HG02973 (cell line): ENCODE measurements at regions not wholly inside any gene's neighbourhood (a gene's known extent, or its start where the extent isn't known, plus 50 kb on each side); places are given as distances from the start of the nearest gene placed in this dataset.

ENCODE experiments used
- ATAC-seq: cut with Tn5 transposase; IDR thresholded peaks from one replicate; pipeline ENCODE4 v1.9.1; 2021; ENCODE audit warnings: moderate library complexity; ENCODE audit not compliant: unreplicated experiment

DNA sequence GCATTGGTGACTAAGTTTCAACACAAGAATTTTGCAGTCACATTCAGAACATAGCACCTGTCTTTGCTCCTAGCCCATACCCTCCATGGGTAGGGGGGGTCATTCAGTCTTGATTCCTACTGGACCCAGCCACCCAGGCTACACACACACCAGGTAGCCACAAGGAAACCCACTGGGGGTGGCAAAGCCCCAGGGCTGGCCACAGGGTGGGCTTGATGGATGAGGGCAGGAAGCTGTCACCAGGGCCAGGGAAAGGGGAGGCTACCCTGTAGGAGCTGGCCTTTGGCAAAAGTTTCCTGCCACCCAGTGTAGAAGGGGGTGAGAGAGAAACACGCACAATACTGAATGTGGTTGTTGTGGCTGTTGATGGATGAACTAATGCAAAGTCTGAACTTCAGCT, 74.5 kb upstream of the NKX1-1 start:
- ATAC-seq = no peak

DNA sequence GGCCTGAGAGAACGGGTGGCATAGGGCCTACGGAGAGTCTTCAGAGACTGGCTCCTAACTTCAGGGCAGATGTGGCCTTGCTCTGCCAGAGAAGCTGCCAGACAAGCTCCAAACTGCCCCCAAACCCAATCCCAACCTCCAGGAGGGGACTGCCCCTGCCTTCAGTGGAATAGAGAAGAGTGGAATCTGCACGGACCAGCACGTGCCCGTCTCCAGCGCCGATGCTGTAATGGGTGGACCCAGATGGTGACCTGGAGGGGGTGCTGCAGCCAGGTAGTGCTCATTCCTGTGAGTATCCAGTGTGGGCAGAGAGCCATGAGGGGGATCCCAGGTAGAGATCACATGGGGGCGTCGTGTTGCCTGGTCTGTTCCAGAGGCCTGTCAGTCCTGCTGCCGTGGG, 73.2 kb upstream of the NKX1-1 start:
- no peak for ATAC-seq

DNA sequence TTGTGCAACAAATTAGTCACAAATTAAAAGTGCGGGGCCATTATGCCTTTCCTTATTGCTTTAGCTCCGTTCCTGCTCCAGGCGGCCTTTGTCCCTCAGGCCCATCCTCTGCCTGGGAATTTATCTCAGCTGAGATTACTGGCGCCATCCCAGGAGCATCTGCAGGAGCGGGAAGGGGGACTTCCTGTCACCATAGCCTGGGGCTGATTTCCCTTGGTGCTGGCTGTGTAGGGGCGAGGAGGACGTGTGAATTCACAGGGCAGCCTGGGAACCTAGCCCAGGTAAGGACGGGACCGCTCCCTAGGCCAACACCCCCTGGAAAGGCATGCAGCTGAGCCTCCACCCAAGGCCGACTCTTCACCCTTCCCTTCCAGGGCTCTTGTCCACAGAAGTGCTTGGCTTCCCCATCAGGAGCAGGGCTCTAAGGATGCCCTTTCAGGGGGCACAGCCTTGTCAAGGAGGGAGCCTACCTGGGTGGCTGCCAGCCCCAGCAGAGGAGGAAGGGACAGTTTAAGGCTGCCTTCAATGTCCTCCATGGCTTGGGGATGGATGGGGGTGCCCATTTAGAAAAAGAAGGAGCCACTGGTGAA, 72.6 kb upstream of the NKX1-1 start:
- ATAC-seq = no peak

DNA sequence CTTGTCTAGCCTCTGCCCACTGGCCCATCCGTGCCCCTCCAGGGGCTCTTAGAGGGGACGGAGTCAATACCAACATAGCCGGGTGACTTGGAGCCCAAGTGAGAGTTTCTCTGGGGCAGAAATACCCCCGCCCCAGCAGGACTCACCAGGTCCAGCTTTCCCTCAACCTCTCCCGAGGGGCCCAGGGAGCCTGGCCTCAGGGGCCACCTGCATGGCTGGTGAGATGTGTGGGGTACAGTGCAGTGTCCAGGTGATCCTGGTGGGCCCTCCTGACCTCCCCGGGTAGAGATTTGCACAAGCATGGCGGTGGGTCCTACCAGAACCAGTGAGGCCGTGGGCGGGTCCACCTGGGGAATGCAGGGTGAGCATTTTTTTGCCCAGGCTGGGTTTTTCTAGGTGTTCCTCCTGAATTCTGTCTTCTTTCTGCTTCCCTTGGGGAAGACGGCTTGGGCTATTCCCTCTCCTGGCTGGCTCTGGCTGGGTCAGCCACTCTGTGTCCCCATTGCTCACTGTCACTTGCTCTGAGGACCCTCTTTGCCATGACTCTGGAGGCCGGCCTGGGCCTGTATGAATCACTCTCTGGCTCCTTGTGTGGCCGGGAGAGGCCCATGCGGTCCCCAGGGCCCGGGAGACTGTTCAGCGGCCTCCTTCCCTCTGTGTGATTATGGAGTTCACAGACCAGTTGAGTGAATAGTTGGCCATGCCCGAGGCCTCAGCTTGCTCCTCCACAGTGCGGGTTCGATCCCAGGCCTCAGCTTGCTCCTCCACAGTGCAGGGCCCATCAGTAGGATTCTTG, 71.0 kb upstream of the NKX1-1 start:
- no peak for ATAC-seq

DNA sequence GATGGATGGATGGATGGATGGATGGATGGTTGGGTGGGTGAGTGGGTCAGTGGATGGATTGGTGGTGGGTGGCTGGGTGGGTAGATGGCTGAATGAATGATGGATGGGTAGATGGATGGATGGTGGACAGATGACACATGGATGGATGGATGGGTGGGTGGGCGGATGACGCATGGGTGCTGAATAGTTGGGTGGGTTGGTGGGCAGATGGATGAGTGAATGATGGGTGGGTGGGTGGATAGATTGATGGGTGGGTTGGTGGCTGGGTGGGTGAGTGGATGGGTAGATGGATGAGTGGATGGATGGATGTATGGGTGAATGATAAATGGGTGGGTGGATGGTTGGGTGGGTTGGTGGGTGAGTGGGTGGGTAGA, 69.9 kb upstream of the NKX1-1 start:
- ATAC-seq = no peak

DNA sequence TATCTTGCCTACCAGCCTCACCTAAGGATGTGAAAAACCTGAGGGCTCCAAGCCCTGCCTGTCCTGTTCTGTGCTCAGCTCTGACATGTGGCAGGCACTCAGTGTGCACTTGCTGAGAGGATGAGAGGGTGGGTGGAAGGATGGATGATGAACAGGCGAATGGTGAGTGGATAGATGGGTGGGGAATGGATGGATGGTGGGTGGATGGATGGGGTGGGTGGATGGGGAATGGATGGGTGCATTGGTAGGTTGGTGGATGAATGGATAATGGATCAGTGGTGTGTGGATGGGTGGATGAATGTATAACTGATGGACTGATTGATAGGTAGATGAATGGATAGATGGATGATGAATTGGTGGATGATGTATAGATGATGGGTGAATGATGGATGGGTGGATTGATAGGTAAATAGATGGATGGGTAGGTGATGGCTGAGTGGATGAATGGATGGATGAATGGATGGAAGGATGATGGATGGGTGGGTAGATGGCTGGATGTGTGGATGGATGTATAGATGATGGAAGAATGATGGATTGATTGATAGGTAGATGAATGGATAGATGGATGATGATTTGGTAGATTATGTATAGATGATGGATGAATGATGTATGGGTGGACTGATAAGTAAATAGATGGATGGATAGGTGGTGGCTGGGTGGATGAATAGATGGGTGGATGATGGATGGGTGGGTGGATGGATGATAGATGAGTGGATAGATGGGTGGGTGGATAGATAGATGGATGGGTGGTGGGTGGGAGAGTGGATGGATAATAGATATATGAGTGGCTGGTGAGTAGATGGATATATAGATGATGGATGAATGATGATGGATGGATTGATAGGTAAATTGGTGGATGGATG, 69.3 kb upstream of the NKX1-1 start:
- ATAC-seq = no peak

DNA sequence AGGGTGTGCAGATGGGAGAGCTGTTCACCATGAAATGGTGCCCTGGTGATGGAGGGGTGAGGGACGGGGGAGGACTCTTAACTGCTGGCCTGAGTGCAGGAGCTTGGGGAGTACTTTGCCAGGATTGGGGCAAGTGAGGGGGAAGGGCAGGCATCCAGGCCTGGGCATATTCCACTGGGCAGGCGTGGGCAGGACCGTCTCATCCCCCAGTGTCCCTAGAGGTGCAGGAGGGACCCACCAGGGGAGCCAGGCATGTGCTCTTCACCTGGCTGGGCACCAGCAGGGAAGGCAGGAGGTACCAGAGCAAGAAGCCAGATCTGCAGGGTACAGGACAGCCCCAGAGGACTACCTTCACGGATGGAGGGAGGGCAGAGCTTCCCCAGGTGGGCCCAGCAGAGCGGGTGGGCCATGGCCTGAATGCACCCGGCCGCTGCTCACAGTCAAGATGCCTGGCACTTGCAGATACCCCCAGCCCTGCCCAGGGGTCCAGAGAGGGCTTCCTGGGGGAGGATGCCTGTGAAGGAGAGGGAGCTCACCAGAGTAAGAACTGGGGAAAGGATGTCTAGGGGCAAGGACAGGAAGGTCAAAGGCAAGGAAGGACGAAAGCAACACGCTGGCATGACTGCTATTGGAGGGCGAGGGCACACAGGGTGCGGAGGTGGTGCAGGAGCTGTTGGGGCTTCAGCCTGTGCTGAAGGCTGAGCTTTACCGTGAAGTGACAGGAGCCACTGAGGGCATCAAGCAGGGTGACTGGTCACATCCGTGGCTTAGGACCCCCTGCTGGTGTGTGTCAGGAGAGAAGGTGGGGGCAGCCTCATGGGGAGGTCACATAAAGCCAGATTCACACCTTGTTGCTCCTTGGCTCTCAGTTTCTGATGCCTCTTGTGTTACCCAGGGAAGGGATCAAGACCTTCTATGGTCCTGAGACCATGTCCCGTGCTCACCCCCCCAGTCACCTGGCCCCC, 68.2 kb upstream of the NKX1-1 start:
- ATAC-seq = no peak

DNA sequence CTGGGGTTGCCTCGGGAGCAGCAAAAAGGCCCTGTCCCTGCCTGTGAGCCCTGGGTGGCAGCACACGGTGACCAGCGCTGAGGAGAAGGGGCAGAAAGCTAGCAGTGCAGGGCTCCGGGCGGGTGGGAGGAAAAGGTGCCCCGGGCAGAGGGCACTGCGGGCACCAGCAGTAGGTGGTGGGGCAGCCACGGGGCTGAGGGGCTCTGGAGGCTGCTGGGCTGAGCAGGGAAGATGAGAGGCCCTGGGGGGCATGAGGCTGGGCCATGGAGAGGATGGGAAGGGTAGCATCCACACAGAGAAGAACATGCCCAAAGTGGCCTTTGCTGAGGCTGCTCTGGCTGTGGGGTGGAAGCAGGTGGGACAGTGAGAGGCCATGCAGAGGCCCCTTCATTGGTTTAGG, 67.5 kb upstream of the NKX1-1 start:
- ATAC-seq = no peak

DNA sequence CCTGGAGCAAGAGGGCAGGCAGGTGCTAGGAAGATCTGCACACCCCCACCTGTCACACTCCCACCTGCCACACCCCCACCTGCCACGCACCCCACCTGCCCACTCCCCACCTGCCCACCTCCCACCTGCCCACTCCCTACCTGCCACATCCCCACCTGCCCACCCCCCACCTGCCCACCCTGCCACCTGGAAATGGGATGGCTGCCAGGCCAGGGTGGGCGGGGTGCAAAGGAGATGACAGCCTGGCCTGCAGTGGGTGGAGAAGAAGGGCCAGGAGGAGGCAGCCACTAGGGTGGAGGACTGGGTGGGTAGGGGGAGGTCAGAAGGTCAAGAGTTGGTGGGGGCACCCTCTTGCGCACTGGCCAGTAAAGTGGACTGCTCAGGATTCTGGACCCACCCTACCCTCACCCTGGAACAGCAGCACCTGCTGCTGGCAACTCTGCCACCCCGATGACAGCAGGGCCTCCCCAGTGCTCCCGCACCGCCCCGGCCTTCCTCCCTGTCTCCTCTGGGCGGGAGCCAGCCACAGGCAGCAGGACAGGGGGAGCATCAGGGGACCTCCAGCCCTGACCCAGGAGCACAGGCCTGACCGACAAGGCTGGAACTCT, 66.8 kb upstream of the NKX1-1 start:
- ATAC-seq = no peak

DNA sequence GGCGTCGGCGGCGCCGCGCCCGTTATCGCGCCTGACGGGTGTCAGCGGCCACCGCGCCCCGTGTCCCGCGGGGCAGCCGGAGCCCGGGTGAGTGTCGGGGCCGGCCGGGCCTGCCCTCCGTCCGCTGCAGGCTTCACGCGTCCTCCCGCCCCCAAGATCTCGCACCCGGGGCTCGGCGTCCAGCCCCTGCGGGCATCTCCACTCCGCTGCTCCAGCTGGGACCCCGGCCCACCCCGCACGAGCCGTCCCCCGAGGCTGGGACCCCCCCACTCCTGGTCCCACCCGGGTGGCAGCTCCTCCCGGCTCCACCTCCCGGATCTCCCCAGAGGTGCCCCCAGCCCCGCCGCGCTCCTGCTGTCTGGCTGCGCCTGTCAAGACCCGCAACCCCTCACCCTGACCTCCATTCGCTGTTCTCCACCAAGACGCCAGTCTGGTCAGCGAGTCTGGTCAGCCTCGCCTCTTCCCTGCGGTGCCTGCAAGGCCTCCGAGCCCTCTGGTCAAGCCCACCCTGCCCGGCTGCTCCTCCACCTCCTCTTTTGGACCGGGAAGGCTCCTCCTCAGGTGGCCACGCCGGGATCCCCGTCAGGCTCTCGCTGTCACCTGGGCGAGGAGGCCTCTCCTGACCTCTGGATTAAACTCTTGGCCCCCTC, 66.0 kb upstream of the NKX1-1 start:
- ATAC-seq = no peak

DNA sequence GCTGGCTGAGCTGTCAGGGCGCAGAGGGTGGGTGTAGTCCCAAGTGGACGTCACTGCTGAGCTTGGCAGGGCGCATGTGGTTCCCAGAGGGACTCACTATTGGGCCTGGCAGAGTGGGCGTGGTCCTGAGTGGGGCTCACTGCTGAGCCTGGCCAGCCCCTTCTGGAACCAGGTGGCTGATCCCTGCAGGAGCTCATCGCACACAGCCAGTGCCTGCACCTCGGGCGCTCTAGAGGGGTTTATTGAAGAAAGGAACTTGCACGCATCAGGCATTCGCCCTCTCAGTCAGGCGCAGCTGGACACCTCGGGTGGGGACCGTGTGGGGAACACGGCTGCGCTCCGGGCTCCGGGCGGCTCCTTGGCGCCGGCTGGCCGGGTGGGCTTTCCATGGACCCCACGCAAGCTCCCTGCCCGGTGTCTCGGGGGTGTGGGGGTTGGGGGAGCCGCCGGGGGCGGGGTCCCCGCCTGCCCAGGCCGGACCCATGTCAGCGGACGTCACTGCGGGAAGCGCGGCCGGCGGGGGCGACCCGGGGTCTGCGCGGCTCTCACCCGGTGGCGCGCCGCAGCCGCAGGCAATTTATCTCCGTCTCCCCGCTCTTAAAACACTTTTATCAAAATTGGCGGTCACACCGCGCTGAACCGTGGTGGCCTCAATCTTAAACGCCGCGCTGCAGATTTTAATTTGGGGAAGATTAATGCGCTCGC, 65.4 kb upstream of the NKX1-1 start:
- ATAC-seq = no peak

DNA sequence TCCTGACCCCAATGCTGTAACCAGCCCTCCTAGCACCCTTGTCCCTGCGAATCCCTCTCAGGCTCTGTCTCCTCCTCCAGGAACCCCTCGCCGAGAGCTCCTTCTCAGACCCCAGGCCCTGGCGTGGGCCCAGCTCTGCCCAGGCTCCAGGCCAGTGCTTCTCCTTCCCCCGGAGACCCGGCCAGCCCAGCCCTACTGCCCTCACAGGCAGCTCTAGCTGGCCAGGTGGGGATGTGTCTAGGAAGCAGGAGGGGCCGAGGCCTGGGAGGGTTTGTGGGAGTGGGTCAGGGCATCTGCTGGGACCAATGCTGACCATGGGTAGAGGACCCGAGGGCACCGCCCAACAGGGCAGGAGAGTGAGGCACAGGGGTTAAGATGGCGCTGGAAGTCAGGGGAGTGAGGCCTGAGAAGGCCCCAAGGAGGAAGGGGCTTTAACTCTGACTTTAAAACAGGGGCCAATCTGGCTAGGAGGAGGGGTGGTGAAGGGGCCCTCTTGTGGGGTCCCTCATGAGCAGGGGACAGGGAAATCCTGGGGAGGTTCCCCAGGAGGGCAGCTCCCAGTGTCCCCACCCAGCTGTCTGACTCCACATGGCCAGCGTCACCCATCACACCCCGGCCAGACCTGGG, 64.7 kb upstream of the NKX1-1 start:
- ATAC-seq = no peak

DNA sequence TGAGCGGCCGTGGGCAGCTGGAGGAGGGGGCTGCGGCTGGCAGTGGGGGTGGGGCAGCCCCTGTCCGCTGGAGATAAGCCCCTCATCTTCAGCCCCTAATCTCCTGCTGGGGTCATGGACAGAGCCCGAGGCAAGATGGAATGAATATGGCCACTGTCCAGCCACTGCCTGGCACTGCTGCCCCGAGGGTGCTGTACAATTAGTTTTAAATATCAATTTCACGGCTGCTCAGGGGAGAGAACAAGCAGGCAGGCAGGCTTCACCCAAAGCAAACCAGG, 64.1 kb upstream of the NKX1-1 start:
- no peak for ATAC-seq

DNA sequence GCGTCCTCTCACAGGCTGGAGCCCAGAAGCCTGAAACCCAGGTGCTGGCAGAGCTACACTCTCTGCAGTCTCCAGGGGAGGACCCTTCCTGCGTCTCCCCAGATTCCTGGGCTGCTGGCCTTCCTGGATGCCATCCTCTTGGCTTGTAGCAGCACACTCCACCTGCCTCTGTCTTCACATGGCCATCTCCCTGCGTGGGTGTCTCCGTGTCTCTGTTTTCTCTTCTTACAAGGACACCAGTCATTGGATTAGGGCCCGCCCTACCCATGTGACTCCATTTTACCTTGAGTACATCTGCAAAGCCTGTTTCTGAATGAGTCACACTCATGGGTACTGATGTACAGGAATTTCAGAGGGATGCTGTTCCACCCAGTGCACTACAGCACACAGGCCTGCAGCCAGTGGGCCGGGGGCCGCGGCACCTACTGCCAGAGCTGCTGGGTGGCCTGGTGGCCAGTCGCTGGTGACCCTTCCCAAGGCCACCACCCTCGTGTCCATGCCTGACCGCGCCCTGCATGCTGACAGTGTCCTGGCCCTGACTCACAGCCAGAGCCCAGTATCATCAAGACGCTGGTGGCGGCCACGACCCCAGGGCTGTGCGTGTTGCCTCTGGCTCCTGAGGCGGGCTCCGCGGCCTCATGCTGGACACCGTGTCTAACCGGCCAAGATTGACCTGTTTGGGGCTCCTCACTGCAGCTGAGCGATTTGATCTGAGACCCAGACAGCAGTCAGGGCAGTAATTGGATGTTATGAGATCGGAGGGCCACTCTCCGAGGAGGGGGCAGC, 63.6 kb upstream of the NKX1-1 start:
- ATAC-seq = no peak

DNA sequence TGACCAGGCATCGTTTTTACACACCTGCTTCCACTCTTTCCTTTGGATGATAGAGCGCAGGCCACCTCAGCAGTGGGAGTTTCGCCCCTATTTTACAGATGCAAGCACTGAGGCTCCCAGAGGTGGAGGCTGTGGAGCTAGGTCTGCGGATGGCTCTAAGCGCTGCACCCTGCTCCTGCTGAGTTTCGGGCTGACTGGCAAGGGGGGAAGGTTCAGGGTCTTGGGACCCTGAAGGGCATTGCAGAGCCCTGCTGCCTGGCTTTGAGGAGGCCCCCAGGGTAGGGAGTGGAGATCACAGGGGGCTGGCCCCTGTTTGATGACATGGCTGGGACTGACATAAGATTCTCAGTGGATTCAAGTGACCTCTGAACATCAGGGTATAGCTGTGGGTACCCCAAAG, 62.8 kb upstream of the NKX1-1 start:
- ATAC-seq = no peak

DNA sequence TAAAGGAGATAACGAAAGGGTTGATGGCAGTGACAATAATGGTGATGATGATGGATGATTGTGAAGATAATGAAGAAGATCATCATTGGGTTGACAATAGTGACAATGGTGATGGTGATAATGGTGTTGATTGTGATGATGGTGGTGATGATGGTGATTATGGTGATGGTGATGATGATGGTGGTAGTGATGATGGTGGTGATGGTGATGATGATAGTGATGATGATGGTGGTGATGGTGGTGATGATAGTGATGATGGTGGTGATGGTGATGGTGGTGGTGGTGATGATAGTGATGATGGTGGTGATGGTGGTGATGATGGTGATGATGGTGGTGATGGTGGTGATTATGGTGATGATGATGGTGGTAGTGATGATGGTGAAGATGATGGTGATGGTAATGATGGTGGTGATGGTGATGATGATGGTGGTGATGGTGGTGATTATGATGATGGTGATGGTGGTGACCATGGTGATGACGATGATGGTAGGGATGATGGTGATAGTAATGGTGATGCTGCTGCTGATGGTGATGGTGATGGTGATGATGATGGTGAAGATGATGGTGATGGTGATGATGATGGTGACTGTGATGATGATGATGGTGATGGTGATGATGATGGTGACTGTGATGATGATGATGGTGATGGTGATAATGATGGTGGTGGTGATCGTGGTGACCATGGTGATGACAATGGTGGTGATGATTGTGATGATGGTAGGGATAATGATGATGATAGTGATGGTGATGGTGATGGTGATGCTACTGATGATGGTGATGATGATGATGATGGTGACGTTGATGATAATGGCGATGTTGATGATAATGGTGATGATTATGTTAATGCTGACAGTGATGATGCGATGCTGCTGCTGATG, 61.6 kb upstream of the NKX1-1 start:
- ATAC-seq = no peak

DNA sequence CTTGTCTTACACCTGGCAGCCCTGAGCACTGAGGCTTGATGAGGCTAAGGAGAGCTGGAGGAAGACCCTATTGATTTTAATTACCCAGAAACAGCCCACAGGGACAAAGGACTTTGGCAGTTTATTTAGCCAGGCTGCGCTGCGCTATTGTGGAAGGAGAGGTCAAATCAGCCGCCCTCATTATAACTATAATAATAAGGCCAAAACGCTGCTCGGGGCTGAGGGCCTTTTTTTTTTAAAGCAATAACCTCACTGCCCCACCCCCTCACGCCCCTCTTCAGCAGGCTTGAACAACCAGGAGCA, 60.6 kb upstream of the NKX1-1 start:
- no peak for ATAC-seq
